Panc1 (cell line): ENCODE measurements at regions not wholly inside any gene's neighbourhood (a gene's known extent, or its start where the extent isn't known, plus 50 kb on each side); places are given as distances from the start of the nearest gene placed in this dataset.

ENCODE experiments used
- POLR2AphosphoS5 ChIP-seq: IDR thresholded peaks from 2 replicates; pipeline ENCODE4 v1.6.1; 2012; ENCODE audit warnings: mild to moderate bottlenecking, low read depth, low read length, moderate library complexity
- TF ChIP-seq, protein P1 (sequence below): fragments of 450-650 bp; IDR thresholded peaks from 2 replicates; pipeline ENCODE4 v1.5.1; 2017; ENCODE audit warnings: mild to moderate bottlenecking
- TF ChIP-seq, protein P2 (sequence below), 2 experiments: IDR thresholded peaks; 2 replicates each; pipeline ENCODE4 v1.6.1; 2011 to 2012; ENCODE audit warnings: low read depth in 2 of 2, control low read depth in 1 of 2, low read length in 1 of 2, mild to moderate bottlenecking in 1 of 2, moderate library complexity in 1 of 2; ENCODE audit not compliant: insufficient read depth in 1 of 2

DNA sequence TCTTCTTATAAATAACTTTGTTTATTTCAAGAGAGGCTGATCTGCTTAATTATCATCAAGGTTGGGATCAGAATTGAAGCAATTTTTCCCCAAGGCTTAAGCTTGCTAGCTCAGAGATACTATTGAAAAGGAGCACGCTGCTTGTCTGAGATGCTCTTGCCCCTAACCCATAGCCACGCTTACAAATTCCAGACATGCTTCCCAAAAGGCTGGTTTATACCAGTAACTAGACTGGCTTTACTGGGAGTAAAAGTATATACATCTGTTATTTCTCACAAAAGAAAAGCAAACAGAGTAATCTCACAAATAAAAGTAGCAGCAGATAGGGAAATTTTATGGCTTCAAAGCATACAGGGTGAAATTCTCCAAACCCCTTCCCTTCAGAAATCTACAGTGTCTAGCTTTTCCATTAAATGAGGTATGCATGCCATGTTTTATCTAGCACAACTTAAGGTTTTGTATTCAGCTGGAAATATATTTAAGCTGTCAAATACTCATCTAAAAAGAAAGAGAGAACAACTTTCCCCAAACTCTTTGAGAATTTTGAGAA is 163.2 kb upstream of the TRPC7 start:
- TF ChIP-seq, protein P1, sequence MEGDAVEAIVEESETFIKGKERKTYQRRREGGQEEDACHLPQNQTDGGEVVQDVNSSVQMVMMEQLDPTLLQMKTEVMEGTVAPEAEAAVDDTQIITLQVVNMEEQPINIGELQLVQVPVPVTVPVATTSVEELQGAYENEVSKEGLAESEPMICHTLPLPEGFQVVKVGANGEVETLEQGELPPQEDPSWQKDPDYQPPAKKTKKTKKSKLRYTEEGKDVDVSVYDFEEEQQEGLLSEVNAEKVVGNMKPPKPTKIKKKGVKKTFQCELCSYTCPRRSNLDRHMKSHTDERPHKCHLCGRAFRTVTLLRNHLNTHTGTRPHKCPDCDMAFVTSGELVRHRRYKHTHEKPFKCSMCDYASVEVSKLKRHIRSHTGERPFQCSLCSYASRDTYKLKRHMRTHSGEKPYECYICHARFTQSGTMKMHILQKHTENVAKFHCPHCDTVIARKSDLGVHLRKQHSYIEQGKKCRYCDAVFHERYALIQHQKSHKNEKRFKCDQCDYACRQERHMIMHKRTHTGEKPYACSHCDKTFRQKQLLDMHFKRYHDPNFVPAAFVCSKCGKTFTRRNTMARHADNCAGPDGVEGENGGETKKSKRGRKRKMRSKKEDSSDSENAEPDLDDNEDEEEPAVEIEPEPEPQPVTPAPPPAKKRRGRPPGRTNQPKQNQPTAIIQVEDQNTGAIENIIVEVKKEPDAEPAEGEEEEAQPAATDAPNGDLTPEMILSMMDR = no peak
- TF ChIP-seq POLR2AphosphoS5 = no peak
- TF ChIP-seq, protein P2, sequence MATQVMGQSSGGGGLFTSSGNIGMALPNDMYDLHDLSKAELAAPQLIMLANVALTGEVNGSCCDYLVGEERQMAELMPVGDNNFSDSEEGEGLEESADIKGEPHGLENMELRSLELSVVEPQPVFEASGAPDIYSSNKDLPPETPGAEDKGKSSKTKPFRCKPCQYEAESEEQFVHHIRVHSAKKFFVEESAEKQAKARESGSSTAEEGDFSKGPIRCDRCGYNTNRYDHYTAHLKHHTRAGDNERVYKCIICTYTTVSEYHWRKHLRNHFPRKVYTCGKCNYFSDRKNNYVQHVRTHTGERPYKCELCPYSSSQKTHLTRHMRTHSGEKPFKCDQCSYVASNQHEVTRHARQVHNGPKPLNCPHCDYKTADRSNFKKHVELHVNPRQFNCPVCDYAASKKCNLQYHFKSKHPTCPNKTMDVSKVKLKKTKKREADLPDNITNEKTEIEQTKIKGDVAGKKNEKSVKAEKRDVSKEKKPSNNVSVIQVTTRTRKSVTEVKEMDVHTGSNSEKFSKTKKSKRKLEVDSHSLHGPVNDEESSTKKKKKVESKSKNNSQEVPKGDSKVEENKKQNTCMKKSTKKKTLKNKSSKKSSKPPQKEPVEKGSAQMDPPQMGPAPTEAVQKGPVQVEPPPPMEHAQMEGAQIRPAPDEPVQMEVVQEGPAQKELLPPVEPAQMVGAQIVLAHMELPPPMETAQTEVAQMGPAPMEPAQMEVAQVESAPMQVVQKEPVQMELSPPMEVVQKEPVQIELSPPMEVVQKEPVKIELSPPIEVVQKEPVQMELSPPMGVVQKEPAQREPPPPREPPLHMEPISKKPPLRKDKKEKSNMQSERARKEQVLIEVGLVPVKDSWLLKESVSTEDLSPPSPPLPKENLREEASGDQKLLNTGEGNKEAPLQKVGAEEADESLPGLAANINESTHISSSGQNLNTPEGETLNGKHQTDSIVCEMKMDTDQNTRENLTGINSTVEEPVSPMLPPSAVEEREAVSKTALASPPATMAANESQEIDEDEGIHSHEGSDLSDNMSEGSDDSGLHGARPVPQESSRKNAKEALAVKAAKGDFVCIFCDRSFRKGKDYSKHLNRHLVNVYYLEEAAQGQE (IDR thresholded peaks at IDR 0.05; ENCODE audit: insufficient read depth in 1 of 2, low read depth in 2 of 2, low read length in 1 of 2) = no peak
